ENCODE measurements at regions not wholly inside any gene's neighbourhood (a gene's known extent, or its start where the extent isn't known, plus 50 kb on each side); places are given as distances from the start of the nearest gene placed in this dataset.

DNA sequence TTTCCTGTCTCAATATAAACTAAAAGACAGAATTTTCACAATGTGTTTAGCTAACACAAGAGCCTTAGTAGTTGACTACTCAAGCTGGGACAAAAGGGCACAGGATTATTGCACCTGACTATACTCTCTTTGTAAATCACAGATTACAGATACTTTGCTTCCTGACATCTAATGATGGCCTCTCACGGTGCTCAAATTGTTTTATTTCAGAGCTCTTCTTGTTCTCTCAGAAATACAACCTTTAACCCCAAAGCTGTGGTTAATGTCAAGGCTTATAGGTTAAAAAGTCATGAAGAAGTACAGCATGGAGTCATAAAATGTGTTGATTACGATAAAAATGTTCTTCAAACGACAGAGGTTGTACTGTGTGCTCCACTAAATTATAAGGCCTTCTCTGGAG lies 89.9 kb upstream of the CPNE8 start:
- TF ChIP-seq, protein P1, sequence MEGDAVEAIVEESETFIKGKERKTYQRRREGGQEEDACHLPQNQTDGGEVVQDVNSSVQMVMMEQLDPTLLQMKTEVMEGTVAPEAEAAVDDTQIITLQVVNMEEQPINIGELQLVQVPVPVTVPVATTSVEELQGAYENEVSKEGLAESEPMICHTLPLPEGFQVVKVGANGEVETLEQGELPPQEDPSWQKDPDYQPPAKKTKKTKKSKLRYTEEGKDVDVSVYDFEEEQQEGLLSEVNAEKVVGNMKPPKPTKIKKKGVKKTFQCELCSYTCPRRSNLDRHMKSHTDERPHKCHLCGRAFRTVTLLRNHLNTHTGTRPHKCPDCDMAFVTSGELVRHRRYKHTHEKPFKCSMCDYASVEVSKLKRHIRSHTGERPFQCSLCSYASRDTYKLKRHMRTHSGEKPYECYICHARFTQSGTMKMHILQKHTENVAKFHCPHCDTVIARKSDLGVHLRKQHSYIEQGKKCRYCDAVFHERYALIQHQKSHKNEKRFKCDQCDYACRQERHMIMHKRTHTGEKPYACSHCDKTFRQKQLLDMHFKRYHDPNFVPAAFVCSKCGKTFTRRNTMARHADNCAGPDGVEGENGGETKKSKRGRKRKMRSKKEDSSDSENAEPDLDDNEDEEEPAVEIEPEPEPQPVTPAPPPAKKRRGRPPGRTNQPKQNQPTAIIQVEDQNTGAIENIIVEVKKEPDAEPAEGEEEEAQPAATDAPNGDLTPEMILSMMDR (IDR thresholded peaks at IDR 0.05; ENCODE audit: low read depth, low read length) = no peak
- no peak for TF ChIP-seq EZH2phosphoT487 (IDR thresholded peaks at IDR 0.05; ENCODE audit: low read depth)

Measured in OCI-LY3 (cell line).